AML-193 (cell line): ENCODE measurements at regions not wholly inside any gene's neighbourhood (a gene's known extent, or its start where the extent isn't known, plus 50 kb on each side); places are given as distances from the start of the nearest gene placed in this dataset.

Source experiments
- DNase-seq, 2 experiments: peaks; one replicate each; lab custom pipeline; 2025; lab: John Stamatoyannopoulos, UW

DNA sequence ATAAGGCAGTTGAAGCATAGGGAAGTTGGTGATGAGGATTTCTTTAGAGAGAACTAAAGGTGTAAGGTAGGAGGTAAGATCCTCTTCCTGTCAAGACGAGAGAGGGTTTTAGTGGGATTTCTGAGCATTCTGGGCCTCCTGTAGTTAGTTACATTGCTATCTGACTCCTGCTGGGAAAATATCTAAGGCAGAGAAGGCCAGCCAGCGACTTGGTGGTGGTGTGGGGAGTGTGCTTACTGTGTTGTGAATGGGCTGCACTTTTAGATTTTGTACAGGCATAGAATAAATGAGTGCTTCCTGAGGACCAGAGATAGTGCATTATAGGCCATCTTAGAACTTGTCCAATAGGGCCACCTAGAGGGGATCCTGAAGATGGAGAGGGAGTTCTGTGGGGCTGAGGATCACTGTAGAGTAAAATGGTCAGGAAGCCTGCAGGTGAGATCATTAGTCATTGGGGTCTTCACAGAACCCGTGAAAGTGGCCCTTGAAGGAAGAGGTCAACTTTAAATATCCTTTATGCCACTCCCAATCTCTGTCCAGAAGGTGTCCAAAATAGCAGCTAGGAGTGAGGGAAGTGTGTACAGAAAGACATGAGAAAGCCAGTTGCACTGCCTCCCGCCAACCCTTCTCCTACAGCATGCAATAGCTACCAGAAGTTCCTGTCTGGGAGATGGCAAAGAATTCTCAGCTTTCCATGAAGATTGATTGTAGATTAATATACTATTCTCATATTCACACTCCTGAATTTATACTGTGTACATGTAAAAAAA lies 266.6 kb downstream of the POLR1F start:
- DNase-seq = peak in 1 of 2 experiments; percentile 2

DNA sequence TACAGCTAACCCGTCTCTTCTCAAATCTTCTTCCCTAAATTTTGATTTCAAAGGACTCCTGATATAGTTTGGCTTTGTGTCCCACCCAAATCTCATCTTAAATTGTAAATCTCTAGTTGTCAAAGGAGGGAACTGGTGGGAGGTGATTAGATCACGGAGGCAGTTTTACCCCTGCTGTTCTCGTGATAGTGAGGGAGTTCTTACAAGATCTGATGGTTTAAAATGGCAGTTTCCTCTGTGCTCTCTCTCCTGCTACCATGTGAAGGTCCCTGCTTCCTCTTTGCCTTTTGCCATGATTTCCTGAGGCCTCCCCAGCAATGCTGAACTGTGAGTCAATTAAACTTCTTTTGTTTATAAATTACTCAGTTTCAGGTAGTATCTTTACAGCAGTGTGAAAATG lies 269.3 kb downstream of the POLR1F start:
- no peak for DNase-seq

DNA sequence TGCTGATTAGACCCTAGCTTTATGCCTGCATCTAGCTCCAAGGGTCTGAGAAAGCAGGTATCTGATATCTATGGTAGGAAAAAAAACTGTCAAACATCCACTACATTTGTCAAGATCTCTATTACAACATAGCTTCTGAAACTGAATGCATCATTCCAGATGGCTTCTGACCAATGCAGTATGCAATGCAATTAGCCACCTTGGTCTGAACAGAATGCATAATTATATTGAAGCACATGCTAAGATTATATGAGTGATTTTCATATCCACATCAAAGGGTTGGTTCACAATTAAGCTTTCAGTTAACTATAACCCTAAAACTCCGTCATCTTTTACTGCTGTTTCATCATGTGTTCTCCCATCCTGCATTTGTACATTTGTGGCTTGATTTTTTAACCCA lies 271.4 kb downstream of the POLR1F start:
- DNase-seq = no peak

DNA sequence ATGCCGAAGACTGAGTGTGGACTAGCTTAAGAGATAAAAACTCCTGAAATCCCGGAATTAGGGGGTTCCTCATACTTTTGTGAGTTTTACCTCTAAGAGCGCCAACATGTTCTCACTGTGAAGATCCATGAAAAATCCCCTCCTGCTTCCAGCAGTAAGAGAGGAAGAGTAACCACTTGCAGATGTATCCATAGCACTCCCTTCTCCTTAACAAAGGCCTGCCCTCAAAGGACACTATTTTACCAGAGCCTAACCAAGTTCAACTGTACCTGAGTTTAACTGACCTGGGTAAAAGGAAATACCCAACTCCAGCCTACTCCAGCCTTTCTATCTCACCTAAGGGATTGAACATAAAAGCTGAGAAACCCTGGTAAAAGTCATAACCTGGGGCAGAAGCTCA lies 280.9 kb downstream of the POLR1F start:
- DNase-seq = no peak

DNA sequence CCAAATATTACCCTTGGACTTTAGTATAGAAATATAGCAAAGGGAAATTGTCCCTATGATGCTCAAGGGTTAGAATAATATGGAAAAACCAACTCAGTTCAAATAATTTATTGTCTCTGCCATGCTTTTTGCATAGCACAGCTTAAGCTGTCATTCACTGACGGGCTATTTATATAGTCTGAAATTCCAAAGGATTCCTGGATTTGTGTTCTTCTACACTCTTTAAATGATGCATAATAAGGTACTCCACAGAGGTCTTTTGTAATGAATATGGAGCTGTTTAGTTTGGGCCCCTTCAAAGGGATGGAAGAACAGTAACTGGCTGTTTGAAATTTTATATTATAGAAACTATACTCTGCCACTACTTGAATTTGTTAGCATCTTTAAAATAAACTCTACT lies 276.6 kb upstream of the FERD3L start:
- no peak for DNase-seq

DNA sequence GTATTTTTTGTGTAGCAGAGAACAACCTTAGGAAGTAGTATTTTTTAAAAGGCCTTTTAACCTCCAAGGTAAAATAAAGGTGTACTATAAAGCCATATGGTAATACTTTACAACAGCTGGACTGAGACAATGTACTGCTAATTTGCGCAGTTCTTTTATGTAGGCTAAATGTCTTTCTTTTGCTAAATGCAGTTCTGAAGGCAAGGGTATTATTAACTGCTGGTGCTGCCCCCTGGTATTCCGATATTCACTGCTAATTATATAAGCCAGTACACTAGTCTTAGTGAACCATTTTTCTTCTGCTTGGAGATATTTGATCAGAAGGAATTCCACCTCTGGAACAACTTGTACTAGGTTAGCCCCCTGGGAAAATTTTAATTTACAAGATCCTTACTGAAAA lies 272.0 kb upstream of the FERD3L start:
- no peak for DNase-seq

DNA sequence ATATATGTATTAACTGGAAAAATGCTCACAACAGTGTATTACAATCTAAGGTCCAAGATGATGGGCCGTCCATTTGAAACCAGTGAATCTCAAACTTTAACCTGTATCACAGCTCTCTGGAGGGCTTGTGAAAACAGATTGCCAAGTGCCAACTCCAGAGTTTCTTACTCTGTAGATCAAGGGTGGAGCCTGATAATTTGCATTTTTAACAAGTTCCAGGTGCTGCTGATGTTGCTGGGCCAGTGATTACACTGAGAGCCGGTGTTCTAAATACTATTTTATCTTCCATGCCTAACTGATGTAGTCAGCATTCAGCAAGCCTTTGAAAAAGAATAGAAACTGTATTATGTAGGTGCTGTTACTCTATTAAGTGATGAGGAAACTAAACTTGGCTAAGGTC lies 269.9 kb upstream of the FERD3L start:
- no peak for DNase-seq

DNA sequence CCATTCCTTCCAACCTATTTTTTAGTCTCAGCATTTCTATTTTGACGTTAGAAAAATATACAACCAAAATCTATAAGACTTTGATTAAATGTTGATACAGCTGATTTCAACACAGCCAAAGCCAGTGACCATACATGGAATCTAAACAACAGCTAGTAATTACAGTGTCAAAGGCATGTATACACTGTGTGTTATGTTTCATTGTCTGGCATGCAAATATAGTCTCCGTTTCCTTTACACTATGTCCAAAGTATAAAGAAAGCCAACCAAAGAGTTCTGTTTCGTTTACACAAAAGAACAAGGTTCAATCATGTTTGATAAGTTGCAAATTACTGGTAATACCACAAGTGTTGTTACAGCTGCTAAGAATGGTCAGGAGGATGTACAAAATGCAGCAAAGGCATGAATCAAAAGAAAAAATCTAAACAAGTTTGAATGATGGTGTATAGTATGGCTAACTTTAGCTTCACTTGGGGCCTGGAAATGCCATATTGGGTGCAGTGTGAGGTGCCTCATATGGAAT lies 268.3 kb upstream of the FERD3L start:
- no peak for DNase-seq

DNA sequence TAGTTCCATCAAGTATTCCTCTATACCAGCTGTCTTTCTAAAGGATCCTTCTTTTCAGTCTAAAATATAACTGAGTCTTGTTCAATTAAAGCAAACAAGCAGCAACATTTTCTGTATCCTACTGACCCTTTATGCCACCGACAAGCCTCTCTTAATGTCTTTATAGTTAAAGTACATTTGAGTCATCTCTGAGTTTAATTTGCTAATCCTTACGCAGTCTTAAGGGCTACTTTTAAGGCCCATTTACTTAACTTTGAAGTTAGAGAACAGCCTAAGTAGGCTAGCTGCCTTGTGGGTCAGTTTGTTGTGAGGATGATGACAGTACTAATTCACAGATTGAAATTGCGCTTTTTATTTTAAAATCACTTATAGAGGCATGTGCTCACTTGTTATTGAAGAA lies 265.5 kb upstream of the FERD3L start:
- no peak for DNase-seq

DNA sequence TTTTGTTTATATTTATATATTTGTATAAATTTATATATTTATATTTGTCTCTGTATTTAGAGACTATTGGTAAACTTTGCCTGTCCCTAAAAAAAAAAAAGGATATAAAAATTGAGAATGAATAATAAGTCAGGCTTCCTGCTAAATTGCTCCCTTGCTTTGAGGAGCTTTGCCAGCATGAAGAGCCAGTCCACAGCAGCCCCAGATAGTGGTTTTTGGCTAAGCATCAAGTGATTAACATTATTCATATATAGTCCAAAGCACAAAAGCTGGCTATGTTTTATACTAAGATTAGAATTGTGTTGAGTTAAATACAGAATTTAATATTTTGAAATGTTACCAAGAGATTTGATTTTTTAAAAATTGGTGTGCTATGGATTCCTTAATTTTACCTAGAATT lies 264.9 kb upstream of the FERD3L start:
- DNase-seq = no peak

DNA sequence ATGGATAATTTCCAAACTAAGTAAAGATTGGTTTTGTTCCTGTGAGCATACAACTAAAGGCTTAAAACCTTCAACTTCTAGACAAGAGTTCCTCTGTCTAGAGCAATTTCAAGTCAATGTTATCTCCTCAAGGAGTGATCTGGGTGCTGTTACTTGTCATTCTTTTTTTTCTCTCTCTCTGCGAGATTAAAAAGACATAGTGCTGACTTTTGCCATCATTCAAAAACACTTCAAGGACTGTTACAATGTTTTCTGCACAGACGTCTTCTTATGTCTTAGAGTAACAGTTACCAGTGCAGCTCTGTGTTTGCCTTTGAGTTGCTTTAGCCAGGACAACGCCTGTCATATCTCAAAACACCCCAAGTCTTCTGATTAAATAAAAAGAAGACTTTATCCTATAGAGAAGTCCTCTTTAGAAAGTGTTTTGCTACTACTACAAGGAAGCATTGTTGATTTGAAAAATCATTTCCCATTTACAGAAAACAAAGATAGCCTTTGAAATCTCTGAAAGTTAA lies 263.5 kb upstream of the FERD3L start:
- DNase-seq = no peak

DNA sequence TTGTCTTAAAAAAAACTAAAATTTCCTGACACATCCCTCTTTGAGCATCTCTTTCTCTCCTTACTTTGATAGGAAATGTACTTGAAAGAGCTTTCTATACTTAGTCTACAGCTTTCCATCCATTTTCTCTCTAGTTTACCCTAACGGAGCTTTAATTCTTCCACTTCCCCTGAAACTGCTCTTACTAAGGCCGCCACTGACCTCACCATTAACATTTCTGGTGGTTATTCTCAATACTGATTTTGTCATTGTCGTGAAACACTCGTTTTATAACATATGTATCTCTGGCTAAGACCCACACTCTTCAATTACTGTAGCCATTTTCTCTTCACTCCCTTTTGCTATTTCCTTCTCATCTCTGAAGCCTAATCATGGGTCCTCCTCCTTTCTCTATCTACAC lies 262.0 kb upstream of the FERD3L start:
- no peak for DNase-seq

DNA sequence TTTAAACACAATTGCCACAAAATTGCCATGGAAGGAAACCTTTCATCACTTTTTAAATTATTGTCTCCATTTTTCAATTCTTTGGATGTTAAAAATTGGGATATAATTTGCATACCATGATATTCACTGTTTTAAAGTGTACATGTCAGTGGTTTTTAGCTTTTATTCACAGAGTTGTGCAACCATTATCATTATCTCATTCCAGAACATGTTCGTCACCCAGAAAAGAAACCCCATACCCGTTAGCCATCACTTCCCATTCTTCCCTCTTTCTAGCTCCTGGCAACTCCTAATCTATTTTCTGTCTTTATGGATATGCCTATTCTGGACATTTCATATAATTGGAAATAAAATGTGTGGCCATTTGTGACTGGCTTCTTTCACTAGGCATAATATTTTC lies 260.3 kb upstream of the FERD3L start:
- no peak for DNase-seq

DNA sequence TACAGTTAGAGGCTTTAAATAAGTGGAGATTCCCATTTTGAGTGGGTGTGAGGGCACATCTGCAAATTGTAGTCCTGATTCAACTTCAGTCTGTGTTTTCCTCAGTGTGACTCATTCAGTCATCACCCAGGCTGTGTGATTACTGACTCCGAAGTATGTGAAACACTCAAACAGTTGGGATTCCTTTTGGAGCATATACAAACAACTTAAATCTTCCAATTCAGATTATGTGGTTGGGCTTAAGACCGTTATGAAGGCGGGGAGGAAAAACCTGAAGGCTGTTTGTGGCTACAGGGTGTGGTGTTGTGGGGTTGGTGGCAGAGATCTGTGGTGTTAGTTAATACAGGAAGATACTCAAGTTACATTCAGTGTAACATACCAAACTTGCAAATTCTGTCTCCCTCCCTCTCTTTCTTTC lies 259.7 kb upstream of the FERD3L start:
- no peak for DNase-seq

DNA sequence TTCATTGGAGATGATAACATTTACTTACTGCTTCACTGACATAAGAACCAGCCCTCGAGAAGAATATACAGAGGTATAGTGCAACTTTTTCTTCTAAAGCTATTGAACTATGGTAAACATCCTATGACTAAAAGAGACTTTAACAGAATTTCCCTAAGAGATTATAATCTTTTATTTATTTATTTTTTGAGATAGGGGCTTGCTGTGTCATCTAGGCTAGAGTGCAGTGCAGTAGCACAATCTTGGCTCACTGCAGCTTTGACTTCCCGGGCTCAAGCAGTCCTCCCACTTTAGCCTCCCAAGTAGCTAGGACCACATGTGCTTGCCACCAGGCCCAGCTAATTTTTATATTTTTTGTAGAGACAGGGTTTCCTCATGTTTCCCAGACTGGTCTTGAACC lies 258.5 kb upstream of the FERD3L start:
- no peak for DNase-seq

DNA sequence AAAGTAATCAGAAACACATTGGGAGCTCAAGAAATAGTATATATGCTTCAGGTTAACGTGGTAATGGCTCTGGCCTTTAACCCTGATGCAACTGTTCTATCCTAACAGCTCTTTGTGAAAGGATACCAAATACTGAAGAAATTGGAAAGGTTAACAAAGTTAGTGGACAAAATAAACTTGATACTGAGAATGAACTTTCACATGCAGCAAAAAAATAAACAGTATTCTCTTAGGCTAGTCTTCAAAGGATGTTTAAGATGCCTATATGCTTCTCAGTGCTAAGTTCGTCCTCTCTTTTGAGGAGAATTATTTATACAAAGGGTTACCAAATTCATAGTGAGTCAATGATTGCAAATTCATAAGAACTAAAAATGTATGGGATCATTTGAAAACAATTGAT lies 256.2 kb upstream of the FERD3L start:
- DNase-seq = no peak

DNA sequence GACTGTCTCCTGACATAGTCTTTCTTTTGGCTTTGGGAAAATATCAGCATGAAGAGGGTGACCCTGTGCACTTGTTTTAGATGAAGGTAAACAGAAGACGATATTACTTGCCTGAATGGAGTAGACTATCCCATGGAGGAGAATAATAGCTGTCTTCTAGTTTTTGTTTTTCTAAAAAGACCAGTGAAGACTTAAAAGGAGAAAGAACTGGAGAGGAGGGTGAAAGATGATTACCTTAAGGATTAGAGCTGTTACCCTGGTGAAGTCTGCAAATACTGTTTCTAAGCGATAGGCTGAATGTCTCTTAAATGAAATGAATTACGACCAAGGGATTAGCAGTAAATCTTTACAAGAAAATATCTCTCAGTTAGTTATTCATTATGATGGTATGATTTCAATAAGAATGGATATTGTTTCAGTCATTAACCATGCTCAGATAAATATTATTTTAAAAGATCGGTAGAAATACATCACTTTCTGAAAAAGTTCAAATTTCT lies 255.6 kb upstream of the FERD3L start:
- DNase-seq = no peak

DNA sequence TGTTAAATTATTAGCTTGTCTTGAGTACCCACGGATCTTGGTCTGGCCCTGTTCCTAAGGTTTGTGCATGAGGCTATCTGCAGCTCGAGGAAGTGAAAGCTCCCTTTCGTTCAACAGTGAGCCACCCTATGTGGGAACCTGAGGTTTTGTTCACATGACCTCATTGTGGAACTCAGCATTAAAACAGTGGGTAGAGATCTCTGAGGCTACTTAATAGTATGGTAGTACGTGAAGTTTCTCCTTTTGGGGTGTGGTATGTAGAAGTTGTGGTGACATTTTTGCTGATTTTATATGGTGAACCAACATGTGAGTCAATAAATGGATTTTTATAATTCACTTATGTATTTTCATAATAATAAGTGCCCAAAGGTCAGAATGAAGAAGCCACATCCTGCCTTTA lies 252.7 kb upstream of the FERD3L start:
- DNase-seq = no peak

DNA sequence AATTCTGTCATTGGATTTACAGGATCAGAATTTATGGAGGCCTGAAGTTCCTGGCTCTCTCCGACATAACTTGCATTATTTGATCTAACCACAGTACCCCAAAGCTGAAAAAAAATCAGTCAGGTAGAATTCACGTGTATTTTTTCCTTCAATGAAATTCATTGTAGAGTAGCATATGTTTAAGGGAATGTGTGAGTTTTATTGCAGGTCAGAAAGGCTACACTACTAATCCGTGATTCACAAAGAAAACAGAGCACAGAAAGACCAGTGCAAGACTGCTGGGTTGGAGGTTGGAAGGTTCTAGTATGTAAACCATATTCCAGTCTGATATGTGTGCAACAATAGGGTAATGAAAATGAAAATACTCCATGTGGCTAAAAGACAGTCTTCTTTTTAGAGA lies 247.0 kb upstream of the FERD3L start:
- no peak for DNase-seq

DNA sequence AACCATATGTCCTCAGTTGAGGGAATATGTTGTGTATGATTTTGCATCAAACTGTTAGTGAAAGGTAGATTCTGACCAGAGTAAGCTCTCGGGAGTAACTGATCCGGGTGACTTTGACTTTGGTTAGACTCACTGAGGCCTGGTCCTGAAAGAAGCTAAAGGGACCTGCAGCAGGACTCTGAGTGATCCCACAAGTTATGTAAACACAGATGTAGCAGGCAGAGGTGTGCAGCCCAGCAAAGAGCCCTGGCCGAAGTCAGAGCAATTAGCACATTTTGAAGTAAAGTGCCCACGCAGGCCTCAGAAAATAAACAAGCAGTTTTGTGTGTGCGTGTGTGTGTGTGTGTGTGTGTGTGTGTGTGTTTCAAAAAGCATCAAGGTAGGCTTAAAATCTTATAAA lies 245.6 kb upstream of the FERD3L start:
- no peak for DNase-seq

DNA sequence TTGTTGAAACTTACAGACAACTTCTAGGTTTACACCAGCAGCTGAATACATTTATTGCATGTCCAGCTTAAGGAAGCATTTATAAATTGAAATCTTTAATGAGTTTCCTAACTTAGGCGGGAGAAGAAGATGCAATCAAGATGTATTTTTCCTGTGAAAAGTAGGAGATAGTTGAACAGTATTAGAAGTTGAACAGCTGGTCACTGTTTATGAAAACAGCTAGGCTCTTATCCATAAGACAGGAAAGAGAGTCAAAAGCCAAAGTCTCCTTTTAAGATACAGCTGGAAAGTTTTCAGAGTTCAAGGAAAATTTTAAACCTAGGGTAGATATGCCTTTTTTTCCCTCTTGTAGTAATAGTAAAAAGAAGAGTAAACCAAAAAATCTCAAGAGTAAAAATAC lies 236.1 kb upstream of the FERD3L start:
- DNase-seq = no peak

DNA sequence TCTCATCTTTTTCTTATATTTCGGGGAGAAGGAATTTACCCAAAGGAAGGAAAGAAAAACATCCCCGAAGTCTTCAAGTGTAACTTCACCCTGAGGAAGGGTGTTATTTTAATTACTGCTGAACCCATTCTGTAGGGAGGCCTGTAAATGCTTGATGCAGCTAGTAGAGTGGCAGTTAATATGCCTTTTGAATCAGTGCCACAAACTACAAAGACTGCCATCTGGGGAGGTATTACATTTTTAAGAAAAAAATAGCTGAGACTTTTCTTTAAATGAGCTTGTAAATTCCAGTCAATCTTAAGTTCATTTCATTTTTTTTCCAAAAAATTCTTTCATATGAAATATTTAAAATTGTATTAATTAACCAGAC lies 233.1 kb upstream of the FERD3L start:
- no peak for DNase-seq

DNA sequence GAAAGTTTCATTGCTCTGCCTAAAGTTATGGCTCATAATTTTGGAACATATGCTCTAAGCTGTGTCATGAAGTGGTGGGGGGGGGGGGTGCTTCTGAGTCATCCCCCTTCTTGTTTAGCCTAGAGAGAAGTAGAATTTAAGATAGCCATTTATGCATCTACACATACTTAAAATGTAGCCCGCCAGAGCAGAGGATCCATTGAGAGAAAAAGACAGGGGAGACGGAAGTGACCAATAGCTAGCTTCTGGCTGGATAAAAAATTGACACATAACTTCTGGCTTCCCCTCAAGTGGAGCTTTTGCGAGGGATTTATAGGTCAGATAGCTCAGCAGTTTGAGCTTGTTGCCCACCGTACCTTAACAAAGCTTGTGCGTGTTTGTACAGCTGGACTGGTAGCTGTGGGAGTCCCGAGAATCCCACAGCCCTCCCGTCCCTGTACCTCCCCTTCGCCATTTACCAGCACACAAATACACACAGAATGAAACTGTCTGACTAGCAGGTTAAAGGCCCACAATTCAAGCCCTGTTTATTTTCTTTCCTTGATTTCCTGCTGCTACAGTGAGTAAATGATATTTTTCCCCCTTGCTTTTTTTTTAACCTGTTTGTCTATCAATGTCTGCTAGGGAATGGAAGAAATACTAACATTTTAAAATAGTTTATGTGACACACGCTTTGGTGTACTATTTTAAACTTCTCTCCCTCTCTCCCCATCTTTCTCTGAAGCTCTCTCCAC lies 232.6 kb upstream of the FERD3L start:
- DNase-seq = no peak
